NT2/D1 (cell line): ENCODE measurements at regions not wholly inside any gene's neighbourhood (a gene's known extent, or its start where the extent isn't known, plus 50 kb on each side); places are given as distances from the start of the nearest gene placed in this dataset.

Experiments used
- SUZ12 ChIP-seq: IDR thresholded peaks from 2 replicates; pipeline ENCODE4 v1.6.1; 2011; ENCODE audit not compliant: insufficient read length, insufficient read depth; ENCODE audit errors: extremely low read depth
- ZNF274 ChIP-seq: IDR thresholded peaks from 2 replicates; pipeline ENCODE4 v1.6.1; 2011; ENCODE audit warnings: mild to moderate bottlenecking, low read depth, low read length

DNA sequence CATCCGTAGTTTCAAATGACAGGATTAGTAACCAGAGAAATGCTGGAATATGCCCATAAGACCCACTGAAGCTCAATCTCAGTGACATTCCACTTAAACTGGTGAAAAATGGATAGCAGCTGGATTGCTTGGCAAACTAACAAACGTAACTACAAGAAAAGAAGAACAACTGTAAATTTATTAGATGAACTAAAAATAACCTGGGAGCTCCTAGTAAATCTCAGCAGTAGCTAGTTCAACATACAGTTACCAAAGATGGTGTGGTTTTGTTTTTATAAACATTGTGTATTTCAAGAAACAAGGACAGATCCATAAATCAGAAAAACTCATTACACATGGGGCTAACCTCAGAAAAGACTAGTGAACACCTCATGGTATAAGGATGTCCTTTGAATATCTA, 531.9 kb downstream of the XIRP2 start:
- no peak for TF ChIP-seq ZNF274
- TF ChIP-seq SUZ12 = no peak
